ENCODE measurements at regions not wholly inside any gene's neighbourhood (a gene's known extent, or its start where the extent isn't known, plus 50 kb on each side); places are given as distances from the start of the nearest gene placed in this dataset.

- no peak for TF ChIP-seq YY1 (IDR thresholded peaks at IDR 0.05; ENCODE audit: low read depth)
- no peak for TF ChIP-seq RAD21 (IDR thresholded peaks at IDR 0.05; ENCODE audit: low read depth)
- no peak for TF ChIP-seq NFIC (IDR thresholded peaks at IDR 0.05)
- no peak for TF ChIP-seq REST (IDR thresholded peaks at IDR 0.05; ENCODE audit: low read depth)
- no peak for TF ChIP-seq CEBPB (IDR thresholded peaks at IDR 0.05)
- TF ChIP-seq TEAD4 (IDR thresholded peaks at IDR 0.05), result no peak
- no peak for TF ChIP-seq MAX (IDR thresholded peaks at IDR 0.05)
- no peak for TF ChIP-seq EP300 (IDR thresholded peaks at IDR 0.05; ENCODE audit: borderline replicate concordance)
- no peak for TF ChIP-seq TCF12 (IDR thresholded peaks at IDR 0.05; ENCODE audit: low read depth)
- no peak for TF ChIP-seq TAF1 (IDR thresholded peaks at IDR 0.05; ENCODE audit: low read depth)
- no peak for TF ChIP-seq ZBTB7A (IDR thresholded peaks at IDR 0.05; ENCODE audit: low read depth)
- no peak for TF ChIP-seq CREB1 (IDR thresholded peaks at IDR 0.05; ENCODE audit: low read depth)
Measured at GRCh38 chr4:138317175-138317748, 75.1 kb upstream of the SLC7A11 start.

Measured in Ishikawa (cell line).